ENCODE measurements at regions not wholly inside any gene's neighbourhood (a gene's known extent, or its start where the extent isn't known, plus 50 kb on each side); places are given as distances from the start of the nearest gene placed in this dataset.
A peak's percentile ranks its signal among the peaks of the same experiment; 100 is the strongest.
"Not testable (repeated sequence)": the region's sequence is repeated elsewhere in the genome, so short reads cannot be mapped to it uniquely, and the experiment has no call there.

GRCh38 chr7:140283472-140283871, 106.7 kb upstream of the KDM7A start:
- no peak for FAIRE-seq

GRCh38 chr7:140281960-140282359, 105.2 kb upstream of the KDM7A start:
- FAIRE-seq, result no peak

- no peak for FAIRE-seq
These were observed 104.5 kb upstream of the KDM7A start for GRCh38 chr7:140281255-140281654.

GRCh38 chr7:140276001-140276400, 99.2 kb upstream of the KDM7A start:
- no peak for FAIRE-seq

GRCh38 chr7:140275069-140275965, 98.5 kb upstream of the KDM7A start:
- FAIRE-seq, result peak; percentile 95

- FAIRE-seq, result no peak
These were observed 96.6 kb upstream of the KDM7A start for GRCh38 chr7:140273417-140273816.

- FAIRE-seq, result not testable (repeated sequence)
These were observed 94.8 kb upstream of the KDM7A start for GRCh38 chr7:140271643-140271968.

GRCh38 chr7:140269004-140269638, 92.3 kb upstream of the KDM7A start:
- FAIRE-seq, result no peak

- no peak for FAIRE-seq
These were observed 90.8 kb upstream of the KDM7A start for GRCh38 chr7:140267381-140268226.

- no peak for FAIRE-seq
These were observed 86.5 kb upstream of the KDM7A start for GRCh38 chr7:140263277-140263676.

GRCh38 chr7:140262242-140262903, 85.6 kb upstream of the KDM7A start:
- FAIRE-seq, result no peak

- no peak for FAIRE-seq
These were observed 84.7 kb upstream of the KDM7A start for GRCh38 chr7:140261522-140261921.

GRCh38 chr7:140261105-140261486, 84.3 kb upstream of the KDM7A start:
- FAIRE-seq, result no peak

- peak; percentile 87 for FAIRE-seq
These were observed 83.7 kb upstream of the KDM7A start for GRCh38 chr7:140260352-140261104.

- not testable (repeated sequence) for FAIRE-seq
These were observed 80.5 kb upstream of the KDM7A start for GRCh38 chr7:140257278-140257677.

- not testable (repeated sequence) for FAIRE-seq
These were observed 78.2 kb upstream of the KDM7A start for GRCh38 chr7:140254976-140255375.

- FAIRE-seq, result no peak
These were observed 72.4 kb upstream of the KDM7A start for GRCh38 chr7:140249036-140249806.

GRCh38 chr7:140247559-140247958, 70.8 kb upstream of the KDM7A start:
- no peak for FAIRE-seq

GRCh38 chr7:140245611-140246105, 68.9 kb upstream of the KDM7A start:
- no peak for FAIRE-seq

GRCh38 chr7:140242057-140243031, 65.6 kb upstream of the KDM7A start:
- no peak for FAIRE-seq

Data from endometrium (tissue), 2 donors.